ENCODE measurements at regions not wholly inside any gene's neighbourhood (a gene's known extent, or its start where the extent isn't known, plus 50 kb on each side); places are given as distances from the start of the nearest gene placed in this dataset.
"Not testable (repeated sequence)": the region's sequence is repeated elsewhere in the genome, so short reads cannot be mapped to it uniquely, and the experiment has no call there.

DNA sequence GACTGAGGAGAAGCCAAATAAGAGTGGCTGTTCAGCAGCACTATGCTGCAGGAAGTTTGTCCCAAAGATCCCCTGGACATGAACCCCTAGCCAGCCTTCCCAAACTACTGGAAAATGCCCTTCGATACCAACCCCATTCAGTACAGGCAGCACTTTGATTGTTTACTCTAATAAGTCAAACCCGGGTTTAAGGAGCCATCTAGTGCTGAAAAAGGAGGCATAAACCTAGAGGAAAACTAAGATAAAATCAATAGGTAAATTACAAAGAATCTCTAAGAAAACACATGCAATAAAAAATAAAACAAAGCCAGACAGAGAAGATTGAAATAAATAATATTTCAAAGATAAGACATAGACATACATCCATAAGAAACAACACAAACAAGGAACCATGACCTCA is 771.6 kb downstream of the RPS29 start:
- DNase-seq = no peak

DNA sequence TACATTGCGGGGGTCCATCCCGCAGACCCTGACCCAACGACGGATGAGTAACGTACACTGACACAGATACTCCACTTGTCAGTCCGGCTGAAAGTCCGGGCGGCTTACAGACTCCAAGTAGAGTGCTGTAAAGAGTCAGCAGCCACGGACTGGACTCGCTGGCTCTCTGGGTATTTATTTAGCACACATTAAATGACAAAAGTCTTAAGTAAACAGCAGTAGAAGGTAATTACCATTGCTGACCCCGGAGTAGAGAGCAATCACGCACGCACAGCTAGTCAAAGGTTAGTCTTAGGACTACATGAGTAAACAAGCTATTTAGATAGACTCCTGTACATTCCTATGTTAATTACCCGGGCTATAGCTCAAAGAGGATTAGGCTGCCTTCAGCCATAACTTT is 780.9 kb downstream of the RPS29 start:
- DNase-seq = no peak

DNA sequence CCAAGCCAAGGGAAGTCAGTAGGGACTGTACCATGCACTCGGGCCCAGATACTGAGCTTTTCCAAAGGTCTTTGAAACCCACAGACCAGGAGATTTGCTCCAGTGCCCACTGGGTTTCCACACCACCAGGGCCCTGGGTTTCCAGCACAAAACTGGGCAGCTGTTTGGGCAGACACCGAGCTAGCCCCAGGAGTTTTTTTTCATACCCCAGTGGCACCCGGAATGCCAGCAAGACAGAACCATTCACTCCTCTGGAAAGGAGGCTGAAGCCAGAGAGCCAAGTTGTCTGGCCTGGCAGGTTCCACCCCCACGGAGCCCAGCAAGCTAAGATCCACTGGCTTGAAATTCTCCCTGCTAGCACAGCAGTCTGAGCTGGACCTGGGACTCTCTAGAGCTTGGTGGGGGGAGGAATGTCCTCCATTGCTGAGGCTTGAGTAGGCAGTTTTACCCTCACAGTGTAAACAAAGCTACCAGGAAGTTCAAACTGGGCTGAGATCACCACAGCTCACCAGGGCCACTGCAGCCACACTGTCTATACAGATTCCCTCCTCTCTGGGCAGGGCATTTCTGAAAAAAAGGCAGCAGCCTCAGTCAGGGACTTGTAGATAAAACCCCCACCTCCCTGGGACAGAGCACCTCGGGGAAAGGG is 793.7 kb downstream of the RPS29 start:
- no peak for DNase-seq

DNA sequence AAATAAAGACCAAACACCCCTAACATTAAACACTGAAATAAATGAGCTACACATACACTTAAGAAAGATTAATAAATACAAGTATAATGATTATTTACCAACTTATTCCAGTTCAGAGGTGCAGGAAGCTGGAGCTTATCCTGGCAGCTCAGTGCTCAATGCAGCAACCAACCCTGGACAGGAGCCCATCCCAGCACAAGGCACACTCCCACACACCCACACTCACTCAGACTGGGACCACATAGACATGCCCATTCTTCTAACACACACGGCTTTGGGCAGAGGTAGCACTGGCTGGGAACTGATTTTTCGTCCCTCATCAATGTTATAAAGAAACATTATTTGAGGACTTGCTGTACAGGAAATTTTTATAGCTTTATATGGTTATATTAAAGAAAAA is 797.4 kb downstream of the RPS29 start:
- DNase-seq = no peak

DNA sequence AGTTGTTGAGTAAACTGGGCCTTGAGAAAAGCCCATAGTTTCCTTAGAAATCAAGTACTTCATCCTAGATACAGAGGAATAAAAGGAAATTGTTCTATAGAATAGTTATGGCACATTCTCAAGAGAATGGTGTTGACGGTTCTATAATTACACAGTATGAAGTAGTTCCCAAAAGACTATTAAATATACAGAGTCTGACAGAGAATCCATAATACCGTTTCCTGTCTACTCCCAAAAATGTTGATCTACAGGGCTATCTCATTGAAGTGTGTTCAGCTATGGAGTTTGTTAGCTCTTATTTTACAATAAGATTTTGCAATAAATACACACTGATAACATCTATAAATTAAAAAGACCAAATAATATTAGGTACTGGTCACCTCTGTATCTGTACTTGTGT is 799.7 kb downstream of the RPS29 start:
- DNase-seq = no peak

DNA sequence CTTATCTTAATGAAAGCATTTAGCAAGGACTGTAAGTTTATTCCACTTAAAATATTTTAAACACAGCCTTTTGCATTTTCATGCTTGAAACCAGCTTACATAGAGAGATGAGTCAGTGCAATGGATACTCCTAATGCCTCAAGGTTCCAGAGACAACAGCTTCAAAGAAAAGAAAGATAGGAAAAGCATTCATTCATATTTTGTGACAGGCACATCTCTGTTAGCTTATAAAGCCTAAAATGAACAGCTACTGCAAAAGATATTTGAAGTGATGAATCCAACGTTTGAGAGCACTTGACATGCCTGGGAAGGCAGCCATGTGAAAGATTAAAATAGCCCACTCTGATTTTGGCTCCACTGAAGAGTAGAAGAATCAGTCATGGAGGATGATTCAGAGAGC is 814.5 kb downstream of the RPS29 start:
- DNase-seq = no peak

DNA sequence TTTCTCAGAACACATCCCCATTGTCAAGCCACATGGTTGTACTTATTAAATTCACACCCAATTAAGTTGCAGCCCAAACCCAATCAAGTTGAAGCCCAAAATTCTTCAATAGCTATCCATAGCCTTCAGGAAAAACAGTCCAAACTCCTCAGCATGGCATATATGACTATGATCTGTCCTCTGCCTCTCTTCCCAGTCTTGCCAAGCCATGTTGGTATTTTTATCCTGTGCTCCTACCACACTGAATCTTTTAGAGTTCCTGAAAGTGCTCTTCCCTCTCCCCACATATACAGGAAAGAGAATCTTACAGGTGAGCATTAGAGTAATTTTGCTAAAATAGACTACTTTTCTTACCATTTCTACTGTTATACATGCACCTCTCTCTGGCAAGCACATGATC is 834.9 kb downstream of the RPS29 start:
- no peak for DNase-seq

DNA sequence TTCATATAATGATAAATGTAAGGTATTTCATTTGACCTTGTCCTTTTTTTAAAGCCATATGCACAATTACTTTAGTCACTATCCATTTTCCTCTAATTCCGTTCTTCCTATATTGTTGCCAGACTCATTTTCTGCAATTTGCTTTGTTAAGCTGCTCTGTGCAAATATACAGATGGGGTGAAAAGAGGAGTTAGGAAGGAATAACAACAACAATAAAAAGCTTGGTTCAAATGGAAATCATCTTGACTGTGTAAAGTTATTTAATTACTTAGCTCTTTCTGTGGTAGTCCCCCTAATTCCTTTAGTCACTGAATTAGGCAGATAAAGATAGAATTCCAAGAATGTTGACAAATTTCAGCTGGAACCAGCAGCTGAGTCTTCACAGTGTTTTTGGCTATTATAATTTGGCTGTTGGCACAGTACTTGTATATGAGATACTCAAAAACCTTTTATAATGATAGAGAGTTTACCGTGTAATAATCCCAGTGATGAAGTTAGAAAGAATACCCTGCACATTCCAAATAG is 838.0 kb downstream of the RPS29 start:
- DNase-seq = no peak

DNA sequence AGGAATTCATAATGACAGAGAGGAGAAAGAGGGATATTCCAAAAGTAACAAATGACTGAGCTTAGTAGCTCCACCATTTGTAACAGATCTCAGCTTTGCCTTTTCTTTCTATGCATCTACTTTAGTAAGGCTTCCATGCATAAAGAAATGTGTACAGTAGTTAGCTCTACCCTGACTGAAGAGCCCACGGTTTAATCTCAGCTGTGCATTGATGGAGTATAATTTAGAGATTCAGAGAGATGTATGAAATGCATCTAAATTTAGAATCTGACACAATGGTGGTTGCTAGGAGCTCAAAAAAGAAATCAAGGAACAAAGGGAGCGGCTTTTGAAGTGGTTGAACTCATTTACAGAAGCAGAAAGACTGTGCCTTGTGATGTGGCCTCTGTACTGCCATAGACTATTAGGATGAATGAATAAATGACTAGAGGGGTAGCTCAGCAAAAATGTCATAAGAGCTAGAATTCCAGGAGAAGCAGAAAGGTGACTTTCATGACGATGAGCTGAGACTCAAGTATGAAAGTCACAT is 838.6 kb downstream of the RPS29 start:
- no peak for DNase-seq

DNA sequence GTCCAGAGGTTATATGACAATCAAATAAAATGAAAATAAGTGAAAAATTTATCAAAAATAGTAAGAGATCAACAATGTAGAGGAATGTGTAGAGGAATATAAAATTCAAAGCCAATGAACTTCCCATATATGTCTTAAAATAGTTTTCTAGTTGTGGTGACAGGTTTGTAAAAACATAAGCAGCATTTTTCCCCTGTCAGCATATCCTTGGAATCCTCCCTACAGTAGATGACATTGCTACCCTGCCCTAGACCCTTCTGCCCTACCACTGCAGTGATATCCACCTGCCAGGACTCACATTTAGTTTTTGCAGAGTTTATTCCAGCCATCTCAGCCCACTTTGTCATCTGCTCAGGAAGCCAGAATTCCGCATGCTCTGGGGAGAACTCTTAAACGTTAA is 842.0 kb downstream of the RPS29 start:
- no peak for DNase-seq

DNA sequence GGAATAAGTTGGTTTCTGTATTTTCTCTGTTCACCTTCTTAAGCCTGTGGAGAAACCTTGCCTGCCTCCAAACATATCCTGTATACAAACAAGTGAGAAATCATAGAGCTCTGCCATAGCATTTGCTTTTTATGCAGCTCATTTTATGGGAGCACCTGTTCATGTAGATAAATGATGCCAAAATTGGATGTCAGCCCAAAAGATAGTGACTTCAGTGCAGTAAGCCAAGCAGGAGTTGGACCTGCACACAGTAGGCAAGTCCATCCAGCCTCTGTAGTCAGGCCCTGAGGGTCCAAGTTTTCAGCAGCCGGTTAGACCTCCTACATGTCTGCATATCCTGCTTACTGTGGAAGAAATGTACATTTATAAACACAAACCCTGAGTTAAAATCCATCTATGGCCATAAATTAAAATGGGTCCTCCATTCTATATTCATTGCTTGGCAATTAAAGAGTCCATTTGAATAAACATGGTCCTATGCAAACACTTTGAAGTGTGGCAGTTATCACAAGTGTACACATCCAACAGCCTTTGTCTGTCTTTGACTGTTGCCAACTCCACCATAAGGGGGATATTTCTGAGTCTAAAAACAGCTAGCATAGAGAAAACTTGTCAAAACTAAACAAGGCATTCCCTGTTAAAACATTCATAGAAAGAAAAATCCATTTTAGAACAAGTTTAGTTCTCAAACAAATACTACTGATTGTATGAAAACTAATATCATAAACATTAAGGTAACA is 847.8 kb downstream of the RPS29 start:
- no peak for DNase-seq

DNA sequence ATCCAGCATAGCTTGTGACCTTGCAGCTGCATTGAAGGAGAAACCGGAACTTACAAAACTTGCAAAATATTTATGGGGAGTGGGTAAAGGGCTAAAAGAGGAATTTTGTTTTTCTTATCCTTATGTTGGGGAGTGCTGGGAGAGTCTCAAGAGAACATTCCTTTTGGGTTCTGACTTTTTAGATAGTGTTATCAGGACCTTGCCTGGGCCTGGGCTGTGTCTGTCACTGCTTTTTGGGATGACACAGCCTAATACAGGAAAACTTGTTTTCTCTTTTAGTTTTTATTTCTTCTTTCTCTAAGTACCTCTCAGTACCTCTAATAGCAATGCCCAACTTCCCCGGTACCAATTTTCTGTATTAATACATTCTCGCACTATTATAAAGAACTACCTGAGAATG is 850.6 kb downstream of the RPS29 start:
- no peak for DNase-seq

DNA sequence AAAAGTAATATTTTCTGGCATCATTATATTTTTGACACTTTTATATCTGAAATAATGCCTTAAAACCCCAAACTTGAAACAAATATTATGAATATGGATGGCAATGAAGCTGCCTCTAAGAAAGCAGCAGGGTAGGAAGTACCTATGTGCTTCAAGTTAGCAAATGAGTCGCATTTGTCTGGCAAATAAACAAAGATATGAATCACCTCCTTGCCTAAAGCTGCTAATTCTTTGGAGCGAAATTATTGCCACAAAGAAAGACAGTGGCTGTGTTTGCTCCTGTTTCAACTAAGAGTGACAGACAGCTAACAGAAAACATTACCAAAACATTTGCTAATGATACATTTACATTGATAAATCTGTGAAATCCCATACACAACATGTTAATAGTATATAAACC is 854.9 kb downstream of the RPS29 start:
- no peak for DNase-seq

DNA sequence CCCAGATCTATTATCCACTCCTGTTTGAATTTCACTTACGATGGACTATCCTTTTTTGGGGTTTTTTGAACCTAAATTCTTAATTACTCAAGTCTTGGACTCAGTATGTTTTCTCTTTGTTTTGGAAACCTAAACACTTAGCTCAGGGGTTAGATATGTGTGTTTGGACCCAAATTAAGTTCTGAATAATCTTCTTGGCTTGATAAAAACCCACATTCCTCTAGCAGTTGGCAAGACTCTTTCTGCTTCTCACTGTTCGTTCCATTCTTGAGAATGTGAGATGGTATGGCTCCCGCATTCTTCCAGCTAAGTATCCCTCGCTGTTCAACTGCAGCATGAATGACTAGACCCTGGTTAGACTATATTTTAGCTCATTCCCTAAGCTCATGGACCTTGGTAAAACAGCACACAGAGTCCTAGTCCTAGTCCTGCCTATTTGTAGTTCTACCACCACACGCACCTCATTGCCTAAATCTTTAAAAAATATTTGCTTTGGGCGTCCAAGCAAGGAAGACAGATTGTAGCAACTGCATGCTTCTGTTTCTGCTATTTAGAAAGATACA is 860.0 kb downstream of the RPS29 start:
- no peak for DNase-seq

DNA sequence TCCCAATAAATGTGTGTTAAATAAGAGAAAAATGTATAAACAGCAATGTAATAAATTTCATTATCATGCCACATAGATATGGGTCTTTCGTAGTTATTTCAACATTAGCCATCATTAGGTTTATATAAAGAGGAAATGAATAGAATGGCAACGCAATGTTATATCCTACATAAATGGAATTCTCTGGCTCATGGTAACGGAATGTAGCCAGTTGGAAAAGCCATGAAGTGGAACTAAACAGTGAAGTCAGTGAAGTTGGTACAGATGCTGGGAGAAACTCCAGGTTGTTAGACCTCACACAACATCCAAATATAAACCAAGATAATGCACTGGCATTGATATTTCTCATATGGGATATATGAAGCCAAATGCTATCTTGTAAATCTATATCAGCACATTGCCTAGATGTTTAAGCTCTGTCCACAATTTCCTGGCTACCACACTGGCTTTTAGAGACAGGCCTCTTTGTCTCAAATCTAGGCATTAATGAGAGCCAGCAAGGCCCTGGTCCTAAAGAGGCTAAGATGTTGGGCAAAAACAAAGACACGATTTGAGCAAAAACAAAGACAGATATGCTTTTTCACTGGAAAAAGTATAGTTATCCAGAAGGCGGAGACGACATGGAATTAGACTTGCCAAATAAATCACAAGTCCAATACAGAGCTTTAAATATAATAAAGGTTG is 861.0 kb downstream of the RPS29 start:
- no peak for DNase-seq

DNA sequence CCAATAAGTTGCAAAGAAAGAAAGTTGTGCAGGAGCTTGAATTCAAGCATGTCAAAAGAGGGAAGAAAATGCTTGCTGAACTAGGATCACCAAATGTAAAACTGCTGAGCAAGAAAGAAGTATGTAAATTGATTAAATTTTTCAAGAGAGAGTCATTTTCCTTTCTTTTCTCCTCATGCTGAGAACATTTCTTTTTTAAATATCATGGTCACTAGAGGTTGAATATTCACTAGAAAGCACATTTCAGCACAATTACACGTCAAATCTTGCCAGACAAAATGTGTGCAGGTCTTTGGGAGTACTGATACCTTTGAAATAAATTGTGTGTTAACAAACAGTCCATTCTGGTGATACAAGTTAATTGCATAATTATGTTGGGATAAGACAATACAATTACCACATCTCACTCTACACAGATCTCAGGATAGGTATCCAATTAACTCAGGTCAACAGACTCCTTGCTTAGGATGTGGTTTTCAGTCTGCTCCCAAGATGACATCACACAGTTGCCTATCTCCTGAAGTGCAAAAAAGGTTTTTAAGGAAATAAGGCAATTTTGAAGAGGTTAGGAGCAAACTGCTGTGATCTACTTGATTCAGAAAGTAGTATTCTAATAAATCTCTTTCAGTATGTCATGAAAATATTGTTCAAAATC is 862.2 kb downstream of the RPS29 start:
- no peak for DNase-seq

DNA sequence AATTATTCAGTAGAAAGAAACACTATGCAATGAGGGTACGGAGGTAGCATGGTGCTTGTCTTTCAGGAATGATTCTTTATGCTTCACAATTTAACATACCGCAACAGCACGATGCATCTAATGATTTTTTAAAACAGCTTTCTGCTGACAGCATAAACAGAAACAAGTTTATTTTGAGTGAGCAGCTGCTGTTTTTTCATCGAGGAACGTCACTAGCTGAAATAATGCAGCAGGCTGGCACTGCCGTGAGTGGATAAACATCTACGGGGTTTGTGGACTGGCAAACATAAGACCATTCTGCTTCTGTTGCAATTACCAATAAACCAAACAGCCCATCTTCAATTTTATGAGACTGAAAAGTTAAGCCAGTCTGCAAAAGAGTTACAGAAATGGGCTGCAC is 871.8 kb downstream of the RPS29 start:
- no peak for DNase-seq

DNA sequence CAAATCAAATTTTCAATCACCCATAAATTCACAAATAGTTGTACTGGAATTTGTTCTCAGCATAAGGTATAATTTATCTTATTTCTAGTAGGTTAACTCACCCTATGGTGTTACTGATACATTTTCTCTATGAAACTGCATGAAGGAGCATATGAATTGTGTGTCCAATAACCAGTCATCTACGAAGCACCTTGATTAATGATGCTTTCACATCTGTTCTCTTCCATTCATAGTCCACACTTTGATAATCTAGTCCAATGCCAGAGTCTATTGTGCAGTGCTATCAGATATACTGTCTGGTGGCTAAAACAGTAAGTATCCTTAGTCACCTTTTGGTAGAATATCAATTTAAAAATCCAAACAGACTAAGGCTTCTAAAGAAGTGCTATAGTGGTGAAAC is 876.0 kb downstream of the RPS29 start:
- DNase-seq = no peak

DNA sequence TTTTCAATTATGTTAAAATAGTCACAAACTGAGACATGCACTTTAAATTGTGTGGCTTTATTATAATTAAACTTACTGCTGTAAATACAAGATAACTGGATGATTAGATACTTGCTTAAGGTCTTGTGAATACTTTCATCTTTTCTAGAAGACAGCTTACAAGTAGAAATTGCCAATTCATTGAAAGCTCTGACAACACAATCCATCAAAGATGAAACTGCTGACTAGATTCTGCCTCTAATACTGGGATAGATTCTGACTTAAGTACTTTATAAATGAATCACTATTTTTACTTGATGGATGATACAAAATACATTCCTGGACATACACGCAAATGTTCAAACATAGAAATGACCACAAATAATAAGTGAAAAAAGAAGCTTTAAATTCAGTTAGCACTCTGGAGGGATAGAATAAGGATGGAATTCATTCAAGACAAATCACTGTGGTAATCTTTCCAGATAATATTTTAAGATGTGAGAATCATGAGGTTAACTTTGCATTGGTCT is 876.8 kb downstream of the RPS29 start:
- no peak for DNase-seq

DNA sequence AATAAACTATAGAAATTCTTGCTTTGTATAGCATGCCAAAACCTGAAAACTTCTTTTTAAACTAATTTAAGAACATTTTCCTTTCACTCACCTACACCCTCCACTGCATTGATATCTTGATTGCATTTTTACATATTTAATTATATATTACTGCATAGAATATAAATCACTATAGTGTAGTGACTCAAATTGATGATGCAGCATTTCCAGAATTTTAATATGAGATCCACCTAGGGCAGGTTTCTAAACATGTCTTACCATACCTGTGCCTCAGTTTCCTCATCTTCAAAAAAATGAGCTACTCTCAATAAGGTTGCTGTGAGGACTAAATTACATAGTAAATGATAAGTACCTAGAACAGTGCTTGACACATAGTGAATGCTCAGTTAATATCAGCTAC is 881.5 kb downstream of the RPS29 start:
- no peak for DNase-seq

DNA sequence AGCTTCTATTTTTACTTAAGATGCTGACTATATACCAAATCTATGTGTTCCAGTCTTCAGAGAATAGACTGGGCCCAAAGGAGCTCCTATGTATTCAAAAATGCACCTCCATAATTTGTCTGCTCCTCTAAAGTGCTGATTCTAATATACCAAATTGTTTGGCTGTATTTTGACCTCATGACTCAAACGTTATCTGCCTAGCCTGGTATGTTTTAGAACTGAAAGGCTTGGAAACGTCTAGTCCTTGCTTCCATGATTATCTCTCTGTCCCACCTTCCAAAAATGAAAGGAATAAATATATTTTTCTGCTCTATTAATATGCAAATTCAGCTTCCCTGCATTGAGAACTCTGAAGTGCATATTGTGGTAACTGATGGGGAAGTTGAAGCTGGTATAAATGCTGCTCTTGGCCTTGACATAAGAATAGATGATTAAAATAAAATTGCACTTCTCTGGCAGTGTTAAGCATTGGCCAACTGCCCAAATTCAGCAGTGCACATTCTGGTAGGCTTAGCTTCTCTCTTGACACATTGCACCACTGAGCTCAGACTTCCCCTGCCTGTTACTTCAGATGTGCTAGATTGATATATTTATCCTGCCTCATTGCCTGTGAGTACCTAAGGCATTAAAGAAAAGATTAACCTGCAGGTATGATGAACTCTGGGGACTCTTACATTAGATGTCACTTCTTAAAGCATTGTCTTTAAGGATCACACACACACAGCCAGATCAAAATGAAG is 882.3 kb downstream of the RPS29 start:
- no peak for DNase-seq

DNA sequence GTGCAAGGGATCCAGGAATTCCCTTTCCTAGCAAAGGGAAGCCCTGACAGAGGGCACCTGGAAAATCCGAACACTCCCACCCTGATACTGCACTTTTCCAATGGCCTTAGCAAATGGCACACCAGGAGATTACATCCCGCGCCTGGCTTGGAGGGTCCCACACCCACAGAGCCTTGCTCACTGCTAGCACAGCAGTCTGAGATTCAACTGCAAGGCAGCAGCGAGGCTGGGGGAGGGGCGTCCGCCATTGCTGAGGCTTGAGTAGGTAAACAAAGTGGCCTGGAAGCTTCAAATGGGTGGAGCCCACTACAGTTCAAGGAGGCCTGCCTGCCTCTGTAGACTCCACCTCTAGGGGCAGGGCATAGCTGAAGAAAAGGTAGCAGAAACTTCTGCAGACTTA is 888.8 kb downstream of the RPS29 start:
- not testable (repeated sequence) for DNase-seq
